ENCODE measurements at regions not wholly inside any gene's neighbourhood (a gene's known extent, or its start where the extent isn't known, plus 50 kb on each side); places are given as distances from the start of the nearest gene placed in this dataset.

DNA sequence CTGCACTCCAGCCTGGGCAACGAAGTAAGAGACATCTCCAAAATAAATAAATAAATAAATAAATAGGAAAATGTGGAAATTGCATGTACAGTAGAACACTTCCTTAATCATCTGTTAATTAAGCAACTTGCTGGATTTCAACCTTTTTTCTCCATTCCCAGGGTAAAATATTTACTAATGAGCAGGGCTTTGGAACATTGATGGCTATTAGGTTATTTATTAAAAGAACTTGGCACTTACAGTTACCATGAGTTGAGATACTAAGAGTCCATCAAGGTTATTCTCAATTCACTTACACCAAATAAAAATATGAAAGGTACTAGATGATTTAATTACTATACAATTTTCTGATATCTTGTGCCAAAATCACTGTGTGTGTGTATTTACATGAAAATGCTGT lies 607.1 kb downstream of the PCDH18 start:
- TF ChIP-seq POLR2A (IDR thresholded peaks at IDR 0.05; ENCODE audit: low read length) (no peak), GATA1 (IDR thresholded peaks at IDR 0.05; ENCODE audit: low read depth, low read length) (no peak)

Measured in erythroblast (primary cell).